ENCODE measurements at regions not wholly inside any gene's neighbourhood (a gene's known extent, or its start where the extent isn't known, plus 50 kb on each side); places are given as distances from the start of the nearest gene placed in this dataset.
"Not testable (repeated sequence)": the region's sequence is repeated elsewhere in the genome, so short reads cannot be mapped to it uniquely, and the experiment has no call there.

- DNase-seq, result no peak
These were observed 68.0 kb downstream of the CBLN4 start for GRCh38 chr20:55937283-55937682.

- DNase-seq, result no peak
These were observed 69.1 kb downstream of the CBLN4 start for GRCh38 chr20:55936209-55936595.

GRCh38 chr20:55935448-55936208, 69.7 kb downstream of the CBLN4 start:
- no peak for DNase-seq

GRCh38 chr20:55934146-55934545, 71.2 kb downstream of the CBLN4 start:
- no peak for DNase-seq

- not testable (repeated sequence) for DNase-seq
These were observed 74.4 kb downstream of the CBLN4 start for GRCh38 chr20:55930876-55931275.

- DNase-seq, result no peak
These were observed 77.1 kb downstream of the CBLN4 start for GRCh38 chr20:55928266-55928665.

GRCh38 chr20:55919956-55920355, 85.4 kb downstream of the CBLN4 start:
- DNase-seq, result no peak

- no peak for DNase-seq
These were observed 86.0 kb downstream of the CBLN4 start for GRCh38 chr20:55919319-55919718.

GRCh38 chr20:55918471-55918870, 86.8 kb downstream of the CBLN4 start:
- DNase-seq, result no peak

GRCh38 chr20:55893031-55893430, 112.3 kb downstream of the CBLN4 start:
- DNase-seq, result no peak

- DNase-seq, result peak in 1 of 2 experiments; percentile 30
These were observed 116.6 kb downstream of the CBLN4 start for GRCh38 chr20:55888685-55889084.

- no peak for DNase-seq
These were observed 122.4 kb downstream of the CBLN4 start for GRCh38 chr20:55882910-55883309.

GRCh38 chr20:55882286-55882685, 123.0 kb downstream of the CBLN4 start:
- no peak for DNase-seq

GRCh38 chr20:55881204-55881603, 124.1 kb downstream of the CBLN4 start:
- DNase-seq, result no peak

- no peak for DNase-seq
These were observed 125.0 kb downstream of the CBLN4 start for GRCh38 chr20:55880361-55880760.

- no peak for DNase-seq
These were observed 150.3 kb downstream of the CBLN4 start for GRCh38 chr20:55855052-55855451.

- no peak for DNase-seq
These were observed 175.0 kb downstream of the CBLN4 start for GRCh38 chr20:55830121-55830827.

- no peak for DNase-seq
These were observed 200.2 kb downstream of the CBLN4 start for GRCh38 chr20:55805138-55805537.

- DNase-seq, result no peak
These were observed 204.6 kb downstream of the CBLN4 start for GRCh38 chr20:55800552-55801245.

GRCh38 chr20:55793986-55794385, 211.3 kb downstream of the CBLN4 start:
- no peak for DNase-seq

GRCh38 chr20:55792049-55792448, 213.3 kb downstream of the CBLN4 start:
- DNase-seq, result no peak

GRCh38 chr20:55790178-55790577, 215.1 kb downstream of the CBLN4 start:
- no peak for DNase-seq

GRCh38 chr20:55784036-55784435, 221.3 kb downstream of the CBLN4 start:
- DNase-seq, result no peak

- DNase-seq, result no peak
These were observed 221.9 kb downstream of the CBLN4 start for GRCh38 chr20:55783381-55783780.

All from NCI-H526 (cell line).